AG04450 (cell line): ENCODE measurements at regions not wholly inside any gene's neighbourhood (a gene's known extent, or its start where the extent isn't known, plus 50 kb on each side); places are given as distances from the start of the nearest gene placed in this dataset.
"Not testable (repeated sequence)": the region's sequence is repeated elsewhere in the genome, so short reads cannot be mapped to it uniquely, and the experiment has no call there.

ENCODE experiments used
- CTCF ChIA-PET: fragments of 300-600, 350-600 bp; formaldehyde crosslinking; extraction: SDS; loops from one replicate; lab custom pipeline; 2022; ENCODE audit warnings: antibody characterized with exemption, inconsistent platforms; lab: Charles Lee
- POLR2A ChIA-PET: fragments of 350-600 bp; formaldehyde crosslinking; extraction: SDS; loops from one replicate; lab custom pipeline; 2021; ENCODE audit warnings: antibody characterized with exemption, inconsistent platforms; lab: Yijun Ruan, JAX
- DNase-seq: peaks from one replicate; pipeline ENCODE4 v3.0.0-alpha.2; 2011; ENCODE audit warnings: low read depth, low spot score
- H3K27ac ChIP-seq: one replicate; pipeline ENCODE4 v1.5.1; 2012; ENCODE audit warnings: low read depth, low read length, control low read depth
- H3K27me3 ChIP-seq: one replicate; pipeline ENCODE4 v1.6.0; 2012; ENCODE audit warnings: low read length; ENCODE audit not compliant: control insufficient read depth, insufficient read depth
- H3K4me3 ChIP-seq: 2 replicates; pipeline ENCODE4 v1.5.1; 2011; ENCODE audit warnings: mild to moderate bottlenecking, low read depth, low read length, control low read depth
- H3K9me3 ChIP-seq: 2 replicates; pipeline ENCODE4 v1.5.1; 2012; ENCODE audit warnings: low read length; ENCODE audit not compliant: control insufficient read depth, insufficient read depth
- TF ChIP-seq, protein P1 (sequence below): IDR thresholded peaks from 2 replicates; pipeline ENCODE4 v1.5.1; 2011; ENCODE audit warnings: low read depth, low read length, control low read depth, inconsistent platforms

DNA sequence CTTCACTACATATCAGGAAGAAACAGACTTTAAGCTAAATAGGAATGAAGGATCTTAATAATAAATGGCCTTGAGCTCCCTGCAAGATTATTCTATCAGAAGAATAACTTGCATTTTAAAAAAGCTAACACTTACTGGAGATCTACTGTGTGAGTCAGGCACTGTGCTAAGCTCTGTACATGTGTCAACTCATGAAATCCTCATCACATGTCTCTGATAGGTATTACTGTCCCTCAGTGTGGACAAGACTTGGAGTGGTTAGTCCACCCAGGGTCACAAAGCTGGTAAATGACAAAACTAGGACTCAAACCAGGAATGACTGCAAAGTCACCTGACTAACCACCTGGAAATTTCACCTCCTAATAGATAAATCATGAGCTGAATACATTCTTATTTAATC lies 57.1 kb upstream of the KCTD7 start:
- POLR2A ChIA-PET = no interaction called here
- TF ChIP-seq, protein P1, sequence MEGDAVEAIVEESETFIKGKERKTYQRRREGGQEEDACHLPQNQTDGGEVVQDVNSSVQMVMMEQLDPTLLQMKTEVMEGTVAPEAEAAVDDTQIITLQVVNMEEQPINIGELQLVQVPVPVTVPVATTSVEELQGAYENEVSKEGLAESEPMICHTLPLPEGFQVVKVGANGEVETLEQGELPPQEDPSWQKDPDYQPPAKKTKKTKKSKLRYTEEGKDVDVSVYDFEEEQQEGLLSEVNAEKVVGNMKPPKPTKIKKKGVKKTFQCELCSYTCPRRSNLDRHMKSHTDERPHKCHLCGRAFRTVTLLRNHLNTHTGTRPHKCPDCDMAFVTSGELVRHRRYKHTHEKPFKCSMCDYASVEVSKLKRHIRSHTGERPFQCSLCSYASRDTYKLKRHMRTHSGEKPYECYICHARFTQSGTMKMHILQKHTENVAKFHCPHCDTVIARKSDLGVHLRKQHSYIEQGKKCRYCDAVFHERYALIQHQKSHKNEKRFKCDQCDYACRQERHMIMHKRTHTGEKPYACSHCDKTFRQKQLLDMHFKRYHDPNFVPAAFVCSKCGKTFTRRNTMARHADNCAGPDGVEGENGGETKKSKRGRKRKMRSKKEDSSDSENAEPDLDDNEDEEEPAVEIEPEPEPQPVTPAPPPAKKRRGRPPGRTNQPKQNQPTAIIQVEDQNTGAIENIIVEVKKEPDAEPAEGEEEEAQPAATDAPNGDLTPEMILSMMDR = no peak
- H3K27me3 ChIP-seq = no peaks in the 10 kb centered on the region
- DNase-seq = no peak
- no peaks in the 10 kb centered on the region for H3K9me3 ChIP-seq
- no peak overlapping the region for H3K27ac ChIP-seq
- H3K4me3 ChIP-seq = no peak overlapping the region
- CTCF ChIA-PET = interaction anchor here (1.1 kb wide), 1 partner anchor 13 kb away, joined by 4 read pairs; no protein-coding TSS in a partner anchor

DNA sequence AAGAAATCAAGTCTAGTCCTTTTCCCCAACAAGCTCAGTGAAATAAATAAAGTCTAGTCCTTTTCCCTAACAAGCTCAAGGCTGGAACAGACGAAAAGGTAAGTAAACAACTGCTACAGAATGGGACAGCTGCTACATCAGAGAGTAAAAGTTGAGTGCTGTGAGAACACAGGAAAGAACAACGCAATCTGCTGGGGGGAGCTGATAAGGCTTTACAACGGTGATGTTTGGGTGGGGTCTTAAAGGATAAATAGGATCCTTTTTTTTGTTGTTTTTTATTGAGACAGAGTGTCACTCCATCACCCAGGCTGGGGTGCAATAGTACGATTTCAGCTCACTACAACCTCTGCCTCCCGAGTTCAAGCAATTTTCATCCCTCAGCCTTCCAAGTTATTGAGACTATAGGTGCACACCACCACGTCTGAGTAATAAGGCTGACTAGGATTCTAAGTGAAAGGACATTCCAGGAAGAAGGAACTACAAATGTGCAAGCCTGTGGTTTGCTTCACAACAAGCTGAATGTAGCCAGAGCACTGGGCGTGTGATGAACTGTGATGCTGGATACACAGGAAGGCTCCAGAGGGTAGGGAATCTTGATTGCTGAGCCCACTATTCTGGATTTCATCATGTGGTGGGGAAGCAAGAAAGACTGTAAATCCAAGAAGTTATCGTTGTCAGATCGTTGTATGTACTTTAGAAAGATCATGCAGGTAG lies 54.7 kb upstream of the KCTD7 start:
- H3K4me3 ChIP-seq, POLR2A ChIA-PET, H3K9me3 ChIP-seq, H3K27me3 ChIP-seq, DNase-seq: not testable (repeated sequence)
- CTCF ChIA-PET = interaction anchor here (0.5 kb wide), 1 partner anchor 111 kb away, joined by 3 read pairs; no protein-coding TSS in a partner anchor
- peak overlapping the region; percentile 21 for H3K27ac ChIP-seq

DNA sequence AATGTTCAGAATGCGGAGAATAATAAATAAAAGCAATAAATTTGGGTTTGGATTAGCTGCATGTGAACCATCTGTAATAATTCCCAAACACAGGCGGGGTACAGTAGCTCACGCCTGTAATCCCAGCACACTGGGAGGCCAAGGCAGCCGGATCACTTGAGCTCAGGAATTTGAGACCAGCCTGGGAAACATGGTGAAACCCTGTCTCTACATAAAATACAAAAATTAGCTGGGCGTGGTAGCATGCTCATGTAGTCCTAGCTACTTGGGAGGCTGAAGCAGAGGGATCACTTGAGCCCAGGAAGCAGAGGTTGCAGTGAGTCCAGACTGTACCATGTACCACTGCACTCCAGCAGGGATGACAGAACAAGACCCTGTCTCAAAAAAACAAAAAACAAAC lies 53.9 kb upstream of the KCTD7 start:
- CTCF ChIA-PET, H3K9me3 ChIP-seq, DNase-seq, H3K27ac ChIP-seq, H3K4me3 ChIP-seq, H3K27me3 ChIP-seq: not testable (repeated sequence)
- POLR2A ChIA-PET = interaction anchor here (0.5 kb wide), 1 partner anchor 165 kb away, joined by 7 read pairs; no protein-coding TSS in a partner anchor

DNA sequence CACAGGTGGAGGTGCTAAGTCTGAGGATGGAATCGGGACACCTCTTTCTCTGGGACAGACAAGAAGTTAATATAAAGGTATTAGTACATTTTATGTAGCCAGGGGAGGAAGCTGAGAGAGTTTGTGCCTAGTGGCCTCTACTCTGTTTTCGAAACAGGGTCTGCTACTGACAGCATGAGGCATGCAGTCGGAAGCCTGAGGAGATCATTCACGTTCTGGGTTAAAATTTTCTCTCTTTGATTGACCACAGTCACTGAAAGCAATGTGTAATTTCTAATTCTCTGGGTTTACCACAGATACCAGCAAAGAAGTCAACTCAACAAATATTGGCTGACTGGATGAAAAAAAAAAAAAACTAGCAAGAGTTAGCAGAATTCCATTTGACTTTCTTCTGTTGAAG lies 53.3 kb upstream of the KCTD7 start:
- ChIA-PET POLR2A (interaction anchor here (0.5 kb wide), 1 partner anchor 164 kb away, joined by 7 read pairs; no protein-coding TSS in a partner anchor), CTCF (no interaction called here)
- no peak overlapping the region for H3K27ac ChIP-seq
- H3K9me3 ChIP-seq = no peaks in the 10 kb centered on the region
- DNase-seq = no peak
- TF ChIP-seq, protein P1 = no peak
- H3K27me3 ChIP-seq = no peaks in the 10 kb centered on the region
- H3K4me3 ChIP-seq = no peak overlapping the region

DNA sequence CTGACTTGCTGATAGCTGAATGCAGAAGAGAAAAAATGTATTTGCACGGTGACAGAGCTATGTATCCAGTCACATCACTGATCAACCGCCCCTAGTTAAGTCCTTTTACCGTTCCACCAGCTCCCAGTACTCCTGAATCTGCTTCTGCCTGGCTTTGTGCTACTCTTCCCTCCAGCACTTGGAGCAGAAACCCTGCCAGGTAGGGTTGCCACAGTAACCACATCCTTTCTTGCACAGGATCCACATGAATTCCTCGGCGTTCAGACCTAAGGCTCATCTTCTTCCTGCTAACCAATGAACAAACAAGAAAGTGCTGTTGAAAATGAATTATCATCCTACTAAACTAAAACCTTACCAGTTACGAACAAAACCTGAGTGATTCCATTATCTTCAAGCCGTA lies 52.0 kb upstream of the KCTD7 start:
- Histone ChIP-seq H3K9me3 (no peaks in the 10 kb centered on the region), H3K27ac (no peak overlapping the region), H3K4me3 (no peak overlapping the region), H3K27me3 (no peaks in the 10 kb centered on the region)
- ChIA-PET CTCF (interaction anchor here (1.0 kb wide), 1 partner anchor 19 kb away, joined by 7 read pairs; no protein-coding TSS in a partner anchor), POLR2A (no interaction called here)
- TF ChIP-seq, protein P1 = no peak
- no peak for DNase-seq
